ENCODE measurements at regions not wholly inside any gene's neighbourhood (a gene's known extent, or its start where the extent isn't known, plus 50 kb on each side); places are given as distances from the start of the nearest gene placed in this dataset.

DNA sequence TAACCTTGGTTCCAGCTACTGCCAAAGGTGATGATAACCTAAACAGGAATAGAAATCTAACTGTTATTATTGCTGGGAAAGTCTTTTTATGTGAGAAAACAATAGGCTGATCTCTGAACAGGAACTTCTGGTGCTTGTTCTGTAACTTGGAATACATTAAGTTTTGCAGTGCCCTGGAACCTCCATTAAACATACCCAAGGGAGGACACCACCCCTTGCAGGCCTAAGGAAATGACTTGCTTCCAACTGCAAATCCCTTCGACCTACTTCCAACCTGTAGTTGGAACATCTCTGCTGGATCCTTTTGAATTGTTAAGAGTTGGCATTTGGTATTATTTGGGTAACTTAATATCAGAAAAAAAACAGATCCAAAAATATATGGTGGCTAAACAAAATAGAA, 188.4 kb upstream of the API5 start:
- intact Hi-C loops (cut with DNase I; ENCODE audit: low total_unique reads) = no loop called here
- H3K4me3 ChIP-seq = no peak overlapping the region

DNA sequence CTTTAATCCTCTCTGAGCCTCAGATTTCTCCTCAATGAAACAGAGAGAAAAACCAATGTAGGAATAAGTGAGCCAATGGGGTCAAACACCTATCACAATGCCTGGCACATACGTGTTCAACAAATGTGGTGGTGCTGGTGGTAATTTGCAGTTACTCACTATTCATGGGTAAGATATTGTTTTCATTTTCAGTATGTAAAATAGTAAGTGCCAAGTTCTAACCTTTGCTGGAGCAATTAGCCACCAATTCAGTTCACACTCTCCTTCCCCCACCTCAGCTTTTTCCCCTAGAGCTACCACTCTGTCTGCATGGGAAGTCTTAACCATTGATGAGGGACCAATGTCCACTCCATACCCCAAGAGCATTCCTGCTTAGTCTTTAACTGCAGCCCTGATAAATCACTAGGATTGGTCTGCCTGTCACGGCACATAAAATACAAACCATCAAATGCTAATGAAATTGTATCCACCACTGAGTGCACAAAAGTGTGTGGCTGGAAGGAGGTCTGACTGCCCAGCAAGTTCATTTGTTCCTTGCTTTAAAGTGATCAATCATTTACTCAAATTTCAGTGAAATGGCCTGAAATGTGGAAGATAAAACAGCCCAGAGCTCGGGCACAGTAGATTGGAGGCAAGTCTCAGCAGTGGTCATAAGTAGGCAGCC, 187.4 kb upstream of the API5 start:
- DNase-seq = no peak
- H3K9me3 ChIP-seq = no peaks in the 10 kb centered on the region
- no peaks in the 10 kb centered on the region for H3K36me3 ChIP-seq
- no peaks in the 10 kb centered on the region for H3K27me3 ChIP-seq
- H3K27ac ChIP-seq = no peak overlapping the region
- no peak for TF ChIP-seq POLR2A (IDR thresholded peaks at IDR 0.05)
- TF ChIP-seq, protein P1, sequence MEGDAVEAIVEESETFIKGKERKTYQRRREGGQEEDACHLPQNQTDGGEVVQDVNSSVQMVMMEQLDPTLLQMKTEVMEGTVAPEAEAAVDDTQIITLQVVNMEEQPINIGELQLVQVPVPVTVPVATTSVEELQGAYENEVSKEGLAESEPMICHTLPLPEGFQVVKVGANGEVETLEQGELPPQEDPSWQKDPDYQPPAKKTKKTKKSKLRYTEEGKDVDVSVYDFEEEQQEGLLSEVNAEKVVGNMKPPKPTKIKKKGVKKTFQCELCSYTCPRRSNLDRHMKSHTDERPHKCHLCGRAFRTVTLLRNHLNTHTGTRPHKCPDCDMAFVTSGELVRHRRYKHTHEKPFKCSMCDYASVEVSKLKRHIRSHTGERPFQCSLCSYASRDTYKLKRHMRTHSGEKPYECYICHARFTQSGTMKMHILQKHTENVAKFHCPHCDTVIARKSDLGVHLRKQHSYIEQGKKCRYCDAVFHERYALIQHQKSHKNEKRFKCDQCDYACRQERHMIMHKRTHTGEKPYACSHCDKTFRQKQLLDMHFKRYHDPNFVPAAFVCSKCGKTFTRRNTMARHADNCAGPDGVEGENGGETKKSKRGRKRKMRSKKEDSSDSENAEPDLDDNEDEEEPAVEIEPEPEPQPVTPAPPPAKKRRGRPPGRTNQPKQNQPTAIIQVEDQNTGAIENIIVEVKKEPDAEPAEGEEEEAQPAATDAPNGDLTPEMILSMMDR (IDR thresholded peaks at IDR 0.05 in 4 of 5, conservative IDR thresholded peaks at IDR 0.05 in 1 of 5) = no peak
- in situ Hi-C loops (cut with MboI; ENCODE audit: low sequenced_read_pairs in 4 of 4) (no loop called here), intact Hi-C loops (cut with DNase I; ENCODE audit: low total_unique reads) (no loop called here)
- ATAC-seq = no peak
- no peaks in the 10 kb centered on the region for H3K4me1 ChIP-seq
- H3K4me3 ChIP-seq = no peak overlapping the region

More for the DNA sequence above, 188.4 kb upstream of the API5 start:
- Histone ChIP-seq H3K36me3 (no peaks in the 10 kb centered on the region), H3K27ac (no peak overlapping the region), H3K27me3 (no peaks in the 10 kb centered on the region), H3K4me1 (no peaks in the 10 kb centered on the region), H3K9me3 (no peaks in the 10 kb centered on the region)
- no peak for TF ChIP-seq POLR2A (IDR thresholded peaks at IDR 0.05)
- TF ChIP-seq, protein P1 (IDR thresholded peaks at IDR 0.05 in 4 of 5, conservative IDR thresholded peaks at IDR 0.05 in 1 of 5) = no peak
- in situ Hi-C loops (cut with MboI; ENCODE audit: low sequenced_read_pairs in 4 of 4) = no loop called here
- ATAC-seq (no peak), DNase-seq (no peak)

DNA sequence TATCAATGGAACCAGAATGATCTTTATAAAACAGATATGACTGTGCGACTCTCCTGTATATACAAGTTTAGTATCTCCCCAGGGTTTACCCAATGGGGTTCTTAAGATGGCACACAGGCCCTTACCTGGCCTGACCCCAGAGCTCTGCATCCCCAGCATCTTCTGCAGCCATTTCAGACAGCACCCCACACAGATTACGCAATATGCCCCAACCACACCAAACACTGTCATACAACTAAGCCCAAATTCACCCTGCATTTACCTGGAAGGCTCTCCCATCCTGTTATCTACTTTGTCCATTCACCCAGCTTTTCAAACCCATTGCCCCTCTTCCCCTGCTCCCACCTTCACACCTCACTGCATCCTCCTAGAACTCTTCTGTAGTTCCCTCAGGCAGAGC, 182.5 kb upstream of the API5 start:
- ATAC-seq = no peak
- intact Hi-C loops (cut with DNase I; ENCODE audit: low total_unique reads) = no loop called here

DNA sequence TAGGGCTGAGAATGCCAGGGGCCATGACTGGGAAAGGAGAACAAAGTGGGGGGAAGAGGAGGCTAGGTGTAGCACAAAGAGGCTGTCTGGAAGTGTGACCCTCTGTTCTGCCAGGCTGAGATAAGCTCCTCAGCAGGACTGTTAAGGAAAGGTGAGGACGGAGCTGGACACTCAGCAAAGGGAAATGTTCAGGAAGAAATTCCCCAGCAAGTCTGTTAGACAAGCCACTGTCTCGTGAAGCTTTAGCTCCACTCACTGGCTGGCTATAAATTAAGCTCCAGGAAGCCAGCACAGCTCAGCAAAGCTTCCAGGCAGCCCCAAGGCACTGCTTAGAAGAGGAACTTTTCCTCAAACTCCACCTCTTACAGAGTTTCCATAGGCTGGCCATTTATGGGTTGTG, 181.2 kb upstream of the API5 start:
- TF ChIP-seq POLR2A (IDR thresholded peaks at IDR 0.05) = no peak
- TF ChIP-seq, protein P1 (IDR thresholded peaks at IDR 0.05 in 4 of 5, conservative IDR thresholded peaks at IDR 0.05 in 1 of 5) = no peak
- Histone ChIP-seq H3K9me3 (no peaks in the 10 kb centered on the region), H3K27me3 (no peaks in the 10 kb centered on the region), H3K4me1 (no peaks in the 10 kb centered on the region), H3K27ac (no peak overlapping the region), H3K4me3 (no peak overlapping the region), H3K36me3 (no peaks in the 10 kb centered on the region)
- intact Hi-C loops (cut with DNase I; ENCODE audit: low total_unique reads) (no loop called here), in situ Hi-C loops (cut with MboI; ENCODE audit: low sequenced_read_pairs in 4 of 4) (no loop called here)
- no peak for DNase-seq
- ATAC-seq = no peak

More for the DNA sequence above, 182.5 kb upstream of the API5 start:
- Histone ChIP-seq H3K4me3 (no peak overlapping the region), H3K4me1 (no peaks in the 10 kb centered on the region), H3K27me3 (no peaks in the 10 kb centered on the region), H3K36me3 (no peaks in the 10 kb centered on the region), H3K9me3 (no peaks in the 10 kb centered on the region), H3K27ac (no peak overlapping the region)
- in situ Hi-C loops (cut with MboI; ENCODE audit: low sequenced_read_pairs in 4 of 4) = no loop called here
- no peak for TF ChIP-seq POLR2A (IDR thresholded peaks at IDR 0.05)
- TF ChIP-seq, protein P1 (IDR thresholded peaks at IDR 0.05 in 4 of 5, conservative IDR thresholded peaks at IDR 0.05 in 1 of 5) = no peak
- DNase-seq = no peak
